ENCODE measurements at regions not wholly inside any gene's neighbourhood (a gene's known extent, or its start where the extent isn't known, plus 50 kb on each side); places are given as distances from the start of the nearest gene placed in this dataset.
A peak's percentile ranks its signal among the peaks of the same experiment; 100 is the strongest.

- Histone ChIP-seq H3K4ac (ENCODE audit: low read depth, low read length) (no peak overlapping the region), H3K27ac (ENCODE audit: low read depth, low read length) (no peak overlapping the region), H3K4me2 (ENCODE audit: low read length) (no peak overlapping the region), H3K27me3 (ENCODE audit: insufficient read depth, low read length) (no peaks in the 10 kb centered on the region), H3K79me2 (ENCODE audit: control insufficient read depth, insufficient read depth, low read length, poor library complexity) (no peaks in the 10 kb centered on the region), H4K8ac (ENCODE audit: low read depth, low read length) (no peak overlapping the region), H4K91ac (ENCODE audit: low read depth, low read length) (no peak overlapping the region), H3K14ac (ENCODE audit: low read length) (no peak overlapping the region), H2AK5ac (ENCODE audit: low read length) (no peak overlapping the region), H2AFZ (ENCODE audit: insufficient read depth, low read length, poor library complexity) (no peak overlapping the region), H3K36me3 (ENCODE audit: control insufficient read depth in 1 of 2, insufficient read depth in 2 of 2, low read length in 2 of 2) (no peaks in the 10 kb centered on the region), H3K23ac (ENCODE audit: low read length) (no peak overlapping the region), H3K79me1 (ENCODE audit: low read length) (no peaks in the 10 kb centered on the region), H2BK5ac (ENCODE audit: low read depth, low read length, poor library complexity) (no peak overlapping the region), H3K9ac (ENCODE audit: low read length) (no peak overlapping the region), H4K12ac (ENCODE audit: low read depth, low read length) (no peak overlapping the region), H3K4me3 (ENCODE audit: low read depth, low read length) (no peak overlapping the region), H3K4me1 (ENCODE audit: control insufficient read depth in 1 of 2, insufficient read depth in 2 of 2, low read length in 2 of 2) (no peaks in the 10 kb centered on the region), H2BK120ac (ENCODE audit: insufficient read depth, low read length, poor library complexity) (no peak overlapping the region), H3K18ac (ENCODE audit: low read length) (no peak overlapping the region), H2BK12ac (ENCODE audit: low read length) (no peak overlapping the region), H3K9me3 (ENCODE audit: insufficient read depth, low read depth, low read length) (peaks cover under 1% of the 10 kb centered on the region)
- DNase-seq = peak in 1 of 2 donors; percentile 61
- no CpG with 5 or more reads among the region's 2 CpGs for WGBS (ENCODE audit: extremely low coverage, insufficient coverage, insufficient read length)
These were observed 87.8 kb upstream of the USP24 start for GRCh38 chr1:55302972-55303371.

DNA sequence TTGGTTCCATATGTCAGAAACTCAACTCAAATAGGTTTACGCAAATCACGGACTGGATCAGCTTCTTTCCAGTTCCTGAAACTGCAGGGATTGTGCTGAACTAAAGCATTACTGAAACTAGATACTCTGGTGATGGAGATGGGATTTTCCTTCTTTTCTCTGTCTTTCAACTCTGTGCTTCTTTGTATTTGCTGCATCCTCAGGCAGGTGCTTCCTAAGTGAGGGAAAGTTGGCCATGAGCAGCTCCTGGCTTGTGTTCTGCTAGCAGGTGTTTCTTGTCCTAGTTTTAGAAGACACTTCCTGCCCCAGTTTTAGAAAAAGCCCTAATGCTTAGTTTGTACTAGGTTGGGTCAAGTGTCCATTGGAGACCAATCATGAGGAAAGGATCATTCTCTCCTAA is 86.7 kb upstream of the USP24 start:
- no peaks in the 10 kb centered on the region for H3K79me2 ChIP-seq (ENCODE audit: control insufficient read depth, insufficient read depth, low read length, poor library complexity)
- no peak overlapping the region for H2AFZ ChIP-seq (ENCODE audit: insufficient read depth, low read length, poor library complexity)
- no peak overlapping the region for H2BK5ac ChIP-seq (ENCODE audit: low read depth, low read length, poor library complexity)
- H4K12ac ChIP-seq (ENCODE audit: low read depth, low read length) = no peak overlapping the region
- no CpG with 5 or more reads among the region's 2 CpGs for WGBS (ENCODE audit: extremely low coverage, insufficient coverage, insufficient read length)
- H3K79me1 ChIP-seq (ENCODE audit: low read length) = no peaks in the 10 kb centered on the region
- no peak overlapping the region for H3K27ac ChIP-seq (ENCODE audit: low read depth, low read length)
- H2BK120ac ChIP-seq (ENCODE audit: insufficient read depth, low read length, poor library complexity) = no peak overlapping the region
- no peaks in the 10 kb centered on the region for H3K36me3 ChIP-seq (ENCODE audit: control insufficient read depth in 1 of 2, insufficient read depth in 2 of 2, low read length in 2 of 2)
- peaks cover 3% of the 10 kb centered on the region for H3K9me3 ChIP-seq (ENCODE audit: insufficient read depth, low read depth, low read length)
- no peak overlapping the region for H3K4me3 ChIP-seq (ENCODE audit: low read depth, low read length)
- no peak overlapping the region for H3K9ac ChIP-seq (ENCODE audit: low read length)
- no peaks in the 10 kb centered on the region for H3K27me3 ChIP-seq (ENCODE audit: insufficient read depth, low read length)
- DNase-seq = no peak
- no peak overlapping the region for H3K4me2 ChIP-seq (ENCODE audit: low read length)
- no peak overlapping the region for H3K18ac ChIP-seq (ENCODE audit: low read length)
- H3K14ac ChIP-seq (ENCODE audit: low read length) = no peak overlapping the region
- H2BK12ac ChIP-seq (ENCODE audit: low read length) = no peak overlapping the region
- no peaks in the 10 kb centered on the region for H3K4me1 ChIP-seq (ENCODE audit: control insufficient read depth in 1 of 2, insufficient read depth in 2 of 2, low read length in 2 of 2)
- no peak overlapping the region for H4K8ac ChIP-seq (ENCODE audit: low read depth, low read length)
- H3K4ac ChIP-seq (ENCODE audit: low read depth, low read length) = no peak overlapping the region
- H3K23ac ChIP-seq (ENCODE audit: low read length) = no peak overlapping the region
- no peak overlapping the region for H4K91ac ChIP-seq (ENCODE audit: low read depth, low read length)
- no peak overlapping the region for H2AK5ac ChIP-seq (ENCODE audit: low read length)

DNA sequence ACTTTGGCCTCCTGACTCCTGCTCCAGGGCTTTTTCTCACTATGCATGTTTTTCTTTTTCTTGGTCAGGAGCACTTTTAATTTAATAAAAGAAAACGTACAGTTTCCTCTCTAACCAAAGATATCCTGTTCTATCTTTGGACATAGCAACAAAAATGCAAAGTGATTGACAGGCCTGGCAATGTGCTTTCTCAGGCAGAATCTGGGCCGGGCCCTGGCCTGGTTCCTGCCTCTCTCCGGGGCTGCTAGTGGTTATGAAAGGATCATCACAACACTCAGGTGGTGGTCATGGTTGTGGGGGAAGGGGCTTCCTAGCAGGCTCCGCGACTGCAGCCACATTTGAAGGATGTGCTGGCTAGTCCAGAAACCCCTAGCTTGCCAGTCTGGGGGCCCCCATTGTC is 85.8 kb upstream of the USP24 start:
- H3K79me1 ChIP-seq (ENCODE audit: low read length) = no peaks in the 10 kb centered on the region
- H3K79me2 ChIP-seq (ENCODE audit: control insufficient read depth, insufficient read depth, low read length, poor library complexity) = no peaks in the 10 kb centered on the region
- H3K9me3 ChIP-seq (ENCODE audit: insufficient read depth, low read depth, low read length) = peaks cover 3% of the 10 kb centered on the region
- no peak overlapping the region for H2AK5ac ChIP-seq (ENCODE audit: low read length)
- H3K27ac ChIP-seq (ENCODE audit: low read depth, low read length) = no peak overlapping the region
- no CpG with 5 or more reads among the region's 5 CpGs for WGBS (ENCODE audit: extremely low coverage, insufficient coverage, insufficient read length)
- no peak overlapping the region for H3K4me2 ChIP-seq (ENCODE audit: low read length)
- H3K4me1 ChIP-seq (ENCODE audit: control insufficient read depth in 1 of 2, insufficient read depth in 2 of 2, low read length in 2 of 2) = no peaks in the 10 kb centered on the region
- H4K8ac ChIP-seq (ENCODE audit: low read depth, low read length) = no peak overlapping the region
- H3K14ac ChIP-seq (ENCODE audit: low read length) = no peak overlapping the region
- no peak overlapping the region for H4K12ac ChIP-seq (ENCODE audit: low read depth, low read length)
- H3K23ac ChIP-seq (ENCODE audit: low read length) = no peak overlapping the region
- no peak overlapping the region for H2BK120ac ChIP-seq (ENCODE audit: insufficient read depth, low read length, poor library complexity)
- no peaks in the 10 kb centered on the region for H3K27me3 ChIP-seq (ENCODE audit: insufficient read depth, low read length)
- no peak for DNase-seq
- no peak overlapping the region for H3K4me3 ChIP-seq (ENCODE audit: low read depth, low read length)
- no peak overlapping the region for H2BK5ac ChIP-seq (ENCODE audit: low read depth, low read length, poor library complexity)
- H2BK12ac ChIP-seq (ENCODE audit: low read length) = no peak overlapping the region
- no peak overlapping the region for H3K9ac ChIP-seq (ENCODE audit: low read length)
- no peak overlapping the region for H2AFZ ChIP-seq (ENCODE audit: insufficient read depth, low read length, poor library complexity)
- H3K4ac ChIP-seq (ENCODE audit: low read depth, low read length) = no peak overlapping the region
- H4K91ac ChIP-seq (ENCODE audit: low read depth, low read length) = no peak overlapping the region
- no peak overlapping the region for H3K18ac ChIP-seq (ENCODE audit: low read length)
- no peaks in the 10 kb centered on the region for H3K36me3 ChIP-seq (ENCODE audit: control insufficient read depth in 1 of 2, insufficient read depth in 2 of 2, low read length in 2 of 2)

- Histone ChIP-seq H3K23ac (ENCODE audit: low read length) (no peak overlapping the region), H2AK5ac (ENCODE audit: low read length) (no peak overlapping the region), H3K36me3 (ENCODE audit: control insufficient read depth in 1 of 2, insufficient read depth in 2 of 2, low read length in 2 of 2) (no peaks in the 10 kb centered on the region), H2BK12ac (ENCODE audit: low read length) (no peak overlapping the region), H3K4me2 (ENCODE audit: low read length) (no peak overlapping the region), H3K14ac (ENCODE audit: low read length) (no peak overlapping the region), H4K91ac (ENCODE audit: low read depth, low read length) (no peak overlapping the region), H2AFZ (ENCODE audit: insufficient read depth, low read length, poor library complexity) (no peak overlapping the region), H4K12ac (ENCODE audit: low read depth, low read length) (no peak overlapping the region), H2BK120ac (ENCODE audit: insufficient read depth, low read length, poor library complexity) (no peak overlapping the region), H3K4me3 (ENCODE audit: low read depth, low read length) (no peak overlapping the region), H3K27me3 (ENCODE audit: insufficient read depth, low read length) (no peaks in the 10 kb centered on the region), H3K18ac (ENCODE audit: low read length) (no peak overlapping the region), H3K4ac (ENCODE audit: low read depth, low read length) (no peak overlapping the region), H2BK5ac (ENCODE audit: low read depth, low read length, poor library complexity) (no peak overlapping the region), H3K4me1 (ENCODE audit: control insufficient read depth in 1 of 2, insufficient read depth in 2 of 2, low read length in 2 of 2) (no peaks in the 10 kb centered on the region), H4K8ac (ENCODE audit: low read depth, low read length) (no peak overlapping the region), H3K27ac (ENCODE audit: low read depth, low read length) (no peak overlapping the region), H3K9me3 (ENCODE audit: insufficient read depth, low read depth, low read length) (peaks cover 3% of the 10 kb centered on the region), H3K79me1 (ENCODE audit: low read length) (no peaks in the 10 kb centered on the region), H3K79me2 (ENCODE audit: control insufficient read depth, insufficient read depth, low read length, poor library complexity) (no peaks in the 10 kb centered on the region), H3K9ac (ENCODE audit: low read length) (no peak overlapping the region)
- no peak for DNase-seq
- WGBS (ENCODE audit: extremely low coverage, insufficient coverage, insufficient read length) = no CpG with 5 or more reads among the region's 10 CpGs
These were observed 83.2 kb upstream of the USP24 start for GRCh38 chr1:55298167-55298894.

All from trophoblast cell (in vitro differentiated cells and primary cell).